Kidney (tissue), 13 donors: ENCODE measurements at regions not wholly inside any gene's neighbourhood (a gene's known extent, or its start where the extent isn't known, plus 50 kb on each side); places are given as distances from the start of the nearest gene placed in this dataset.
"Not testable (repeated sequence)": the region's sequence is repeated elsewhere in the genome, so short reads cannot be mapped to it uniquely, and the experiment has no call there.

Source experiments
- DNase-seq, 5 donors: peaks; one replicate each; pipeline ENCODE4 v3.0.0-alpha.2; 2013 to 2020
- FAIRE-seq: peaks from 2 replicates; lab custom pipeline; 2012; peaks lifted over from hg19 to GRCh38; lab: Jason Lieb, UNC
- H3K27ac ChIP-seq, 2 donors: one replicate each; pipeline ENCODE4 v1.7.0; 2013; ENCODE audit warnings: low read depth in 2 of 2, low read length in 2 of 2, inconsistent platforms in 1 of 2
- H3K27me3 ChIP-seq: one replicate; pipeline ENCODE4 v1.7.1; 2013; ENCODE audit warnings: low read length, inconsistent platforms; ENCODE audit not compliant: control insufficient read depth, insufficient read depth
- H3K36me3 ChIP-seq, 3 donors: one replicate each; pipeline versions ENCODE4 v1.7.0 to v1.7.1; 2013; ENCODE audit warnings: low read length in 3 of 3, control low read depth in 1 of 3, inconsistent platforms in 1 of 3; ENCODE audit not compliant: insufficient read depth in 3 of 3, control insufficient read depth in 2 of 3
- H3K4me1 ChIP-seq, 3 donors: one replicate each; pipeline versions ENCODE4 v1.7.0 to v1.7.1; 2013; ENCODE audit warnings: low read length in 3 of 3, inconsistent platforms in 1 of 3, low read depth in 1 of 3; ENCODE audit not compliant: control insufficient read depth in 2 of 3, insufficient read depth in 2 of 3
- H3K4me3 ChIP-seq, 3 donors: one replicate each; pipeline versions ENCODE4 v1.7.0 to v1.8.1; 2013; ENCODE audit warnings: low read length in 3 of 3, control low read depth in 1 of 3, inconsistent platforms in 1 of 3
- H3K9ac ChIP-seq, 3 donors: one replicate each; pipeline versions ENCODE4 v1.7.0 to v1.7.1; 2013; ENCODE audit warnings: low read length in 3 of 3, control low read depth in 1 of 3, inconsistent platforms in 1 of 3
- H3K9me3 ChIP-seq, 3 donors: one replicate each; pipeline versions ENCODE4 v1.7.0 to v1.7.1; 2013; ENCODE audit warnings: low read length in 3 of 3, control low read depth in 1 of 3, inconsistent platforms in 1 of 3; ENCODE audit not compliant: control insufficient read depth in 2 of 3, insufficient read depth in 1 of 3
- intact Hi-C: fragments of 100-400 bp; cut with DNase I; formaldehyde crosslinking; loops from one replicate; pipeline ENCODE4 v1.11.1; 2022
- TF ChIP-seq, protein P1 (sequence below): IDR thresholded peaks from 3 replicates; pipeline ENCODE4 v1.5.1; 2012; ENCODE audit warnings: mild to moderate bottlenecking, moderate library complexity, borderline replicate concordance; ENCODE audit not compliant: insufficient read depth; ENCODE audit errors: extremely low read depth
- donor health status: control.
- donor health status: control.
- donor health status: control.
- donor health status: control.
- donor health status: control.
- donor health status: DM: yes; HTN: yes; CAD: no.
- donor health status: Normal renal cell carcinoma (clear cell type).

DNA sequence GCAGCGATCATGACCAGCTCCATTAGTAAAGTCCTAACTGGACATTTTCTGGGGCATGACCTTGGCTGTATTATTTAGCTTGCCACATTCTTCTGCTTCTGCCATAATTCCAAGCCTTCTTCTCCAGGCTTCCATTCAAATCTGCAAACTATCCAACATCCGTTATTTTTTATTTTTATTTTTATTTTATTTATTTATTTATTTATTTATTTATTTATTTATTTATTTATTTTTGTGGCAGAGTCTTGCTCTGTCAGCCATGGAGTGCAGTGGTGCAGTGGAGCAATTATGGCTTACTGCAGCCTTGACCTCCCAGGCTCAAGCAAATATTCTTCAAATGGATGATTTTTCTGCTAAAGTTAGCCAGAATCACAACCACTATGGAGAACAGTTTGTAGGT, 187.2 kb upstream of the CDK1 start:
- TF ChIP-seq, protein P1, sequence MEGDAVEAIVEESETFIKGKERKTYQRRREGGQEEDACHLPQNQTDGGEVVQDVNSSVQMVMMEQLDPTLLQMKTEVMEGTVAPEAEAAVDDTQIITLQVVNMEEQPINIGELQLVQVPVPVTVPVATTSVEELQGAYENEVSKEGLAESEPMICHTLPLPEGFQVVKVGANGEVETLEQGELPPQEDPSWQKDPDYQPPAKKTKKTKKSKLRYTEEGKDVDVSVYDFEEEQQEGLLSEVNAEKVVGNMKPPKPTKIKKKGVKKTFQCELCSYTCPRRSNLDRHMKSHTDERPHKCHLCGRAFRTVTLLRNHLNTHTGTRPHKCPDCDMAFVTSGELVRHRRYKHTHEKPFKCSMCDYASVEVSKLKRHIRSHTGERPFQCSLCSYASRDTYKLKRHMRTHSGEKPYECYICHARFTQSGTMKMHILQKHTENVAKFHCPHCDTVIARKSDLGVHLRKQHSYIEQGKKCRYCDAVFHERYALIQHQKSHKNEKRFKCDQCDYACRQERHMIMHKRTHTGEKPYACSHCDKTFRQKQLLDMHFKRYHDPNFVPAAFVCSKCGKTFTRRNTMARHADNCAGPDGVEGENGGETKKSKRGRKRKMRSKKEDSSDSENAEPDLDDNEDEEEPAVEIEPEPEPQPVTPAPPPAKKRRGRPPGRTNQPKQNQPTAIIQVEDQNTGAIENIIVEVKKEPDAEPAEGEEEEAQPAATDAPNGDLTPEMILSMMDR = no peak
- DNase-seq (no peak), FAIRE-seq (no peak)
- H3K36me3 ChIP-seq = no peaks in the 10 kb centered on the region
- H3K27me3 ChIP-seq = no peaks in the 10 kb centered on the region
- intact Hi-C loops = no loop called here
- no peak overlapping the region for H3K9ac ChIP-seq
- H3K27ac ChIP-seq = no peak overlapping the region
- H3K4me3 ChIP-seq = no peak overlapping the region
- no peaks in the 10 kb centered on the region for H3K4me1 ChIP-seq
- H3K9me3 ChIP-seq = no peaks in the 10 kb centered on the region

DNA sequence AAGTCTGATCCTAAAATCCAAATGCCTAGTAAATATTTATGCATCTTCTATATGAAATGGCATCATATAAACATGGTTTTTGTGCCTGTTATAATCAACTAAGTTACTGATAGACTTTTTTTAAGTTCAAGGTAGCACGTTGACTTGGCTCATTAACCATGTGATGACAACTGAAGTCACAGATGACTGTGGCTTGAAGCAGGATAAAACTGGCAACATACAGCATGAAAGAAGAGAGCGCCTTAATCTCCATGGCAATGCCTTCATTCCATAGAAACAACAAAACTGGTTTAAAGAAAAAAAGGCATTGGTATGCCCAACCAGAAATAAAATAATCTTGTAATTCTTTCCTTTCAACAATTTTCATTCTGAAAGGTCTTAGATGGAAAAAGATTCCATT, 188.9 kb upstream of the CDK1 start:
- TF ChIP-seq, protein P1 = no peak
- Histone ChIP-seq H3K9me3 (no peaks in the 10 kb centered on the region), H3K36me3 (no peaks in the 10 kb centered on the region), H3K4me3 (no peak overlapping the region), H3K27me3 (no peaks in the 10 kb centered on the region), H3K4me1 (no peaks in the 10 kb centered on the region), H3K27ac (no peak overlapping the region), H3K9ac (no peak overlapping the region)
- intact Hi-C loops = no loop called here
- peak in 2 of 5 donors; percentile 47 to 55 for DNase-seq
- no peak for FAIRE-seq

DNA sequence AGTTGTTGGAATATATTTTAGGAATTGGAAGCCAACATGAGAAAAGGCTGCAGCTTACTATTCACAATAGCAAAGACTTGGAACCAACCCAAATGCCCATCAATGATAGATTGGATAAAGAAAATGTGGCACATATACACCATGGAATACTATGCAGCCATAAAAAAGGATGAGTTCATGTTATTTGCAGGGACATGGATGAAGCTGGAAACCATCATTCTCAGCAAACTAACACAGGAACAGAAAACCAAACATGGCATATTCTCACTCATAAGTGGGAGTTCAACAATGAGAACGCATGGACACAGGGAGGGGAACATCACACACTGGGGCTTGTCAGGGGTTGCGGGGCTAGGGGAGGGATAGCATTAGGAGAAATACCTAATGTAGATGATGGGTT, 192.1 kb upstream of the ANK3 start:
- H3K4me3 ChIP-seq, H3K9ac ChIP-seq, H3K27me3 ChIP-seq, DNase-seq, H3K4me1 ChIP-seq, intact Hi-C loops, H3K36me3 ChIP-seq, H3K27ac ChIP-seq, H3K9me3 ChIP-seq, FAIRE-seq: not testable (repeated sequence)

DNA sequence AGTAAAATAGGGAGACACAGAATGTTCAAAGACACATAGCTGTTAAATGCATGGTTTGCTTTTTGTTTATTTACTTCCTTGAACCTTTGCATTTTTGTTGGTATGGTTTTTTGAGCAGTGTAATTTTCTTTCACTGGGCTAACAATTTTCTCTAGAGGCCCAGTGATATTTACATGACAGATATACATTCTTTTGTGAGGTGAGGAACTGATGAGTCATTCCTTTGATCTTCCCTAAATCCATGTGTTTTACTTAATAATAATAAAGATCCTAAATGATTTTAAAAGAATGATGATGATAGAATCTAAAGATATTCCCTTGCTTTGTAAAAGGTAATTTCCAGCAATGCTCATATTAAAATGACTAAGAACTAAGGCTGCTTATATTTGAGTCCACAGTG, 188.5 kb upstream of the ANK3 start:
- Histone ChIP-seq H3K9me3 (no peaks in the 10 kb centered on the region), H3K36me3 (no peaks in the 10 kb centered on the region), H3K4me1 (peaks cover 0 to 3% (median 0%) of the 10 kb centered on the region in 3 donors), H3K27ac (no peak overlapping the region), H3K4me3 (no peak overlapping the region), H3K9ac (no peak overlapping the region), H3K27me3 (no peaks in the 10 kb centered on the region)
- FAIRE-seq (no peak), DNase-seq (no peak)
- intact Hi-C loops = no loop called here
- TF ChIP-seq, protein P1 = no peak
